Ascending aorta (tissue), 2 donors: ENCODE measurements at regions not wholly inside any gene's neighbourhood (a gene's known extent, or its start where the extent isn't known, plus 50 kb on each side); places are given as distances from the start of the nearest gene placed in this dataset.
"Not testable (repeated sequence)": the region's sequence is repeated elsewhere in the genome, so short reads cannot be mapped to it uniquely, and the experiment has no call there.

ENCODE experiments used
- DNase-seq, 2 donors: peaks; one replicate each; pipeline ENCODE4 v3.0.0-alpha.2; 2019; ENCODE audit warnings: low spot score in 2 of 2
- H3K27ac ChIP-seq, 2 donors: fragments of 200-600 bp; sonication (generic); one replicate each; pipeline ENCODE4 v1.5.1; 2016 to 2017; ENCODE audit warnings: mild to moderate bottlenecking in 1 of 2
- H3K27me3 ChIP-seq: fragments of 200-600 bp; sonication (generic); one replicate; pipeline ENCODE4 v1.5.1; 2017
- H3K36me3 ChIP-seq, 2 donors: fragments of 200-600 bp; sonication (generic); one replicate each; pipeline ENCODE4 v1.5.1; 2016
- H3K4me1 ChIP-seq, 2 donors: fragments of 200-600 bp; sonication (generic); one replicate each; pipeline ENCODE4 v1.5.1; 2016 to 2017; ENCODE audit warnings: mild to moderate bottlenecking in 1 of 2
- H3K4me3 ChIP-seq, 2 donors: fragments of 200-600 bp; sonication (generic); one replicate each; pipeline ENCODE4 v1.5.1; 2016 to 2017; ENCODE audit warnings: mild to moderate bottlenecking in 1 of 2
- H3K9me3 ChIP-seq, 2 donors: fragments of 200-600 bp; sonication (generic); one replicate each; pipeline ENCODE4 v1.5.1; 2016
- CTCF ChIP-seq, 3 experiments: fragments of 200-600 bp in 2 of 3; fragments of 450-650 bp in 1 of 3; sonication (generic) in 2 of 3; IDR thresholded peaks; one replicate each; pipeline ENCODE4 v1.5.1; 2016 to 2019; ENCODE audit warnings: antibody characterized with exemption in 3 of 3, mild to moderate bottlenecking in 1 of 3, moderate library complexity in 1 of 3
- intact Hi-C: fragments of 100-400 bp; cut with DNase I; formaldehyde crosslinking; loops from one replicate; pipeline ENCODE4 v1.15.1; 2023

- Histone ChIP-seq H3K36me3 (no peaks in the 10 kb centered on the region), H3K4me1 (peaks cover 0 to 8% of the 10 kb centered on the region in 2 donors), H3K27ac (no peak overlapping the region), H3K27me3 (no peaks in the 10 kb centered on the region), H3K9me3 (no peaks in the 10 kb centered on the region), H3K4me3 (no peak overlapping the region)
- no peak for TF ChIP-seq CTCF (IDR thresholded peaks at IDR 0.05)
- DNase-seq, result no peak
- intact Hi-C loops, result no loop called here
Measured at GRCh38 chr2:179331061-179331460, 66.4 kb upstream of the SESTD1 start.

- Histone ChIP-seq H3K4me3 (no peak overlapping the region), H3K27me3 (no peaks in the 10 kb centered on the region), H3K27ac (no peak overlapping the region), H3K4me1 (no peaks in the 10 kb centered on the region), H3K36me3 (no peaks in the 10 kb centered on the region), H3K9me3 (no peaks in the 10 kb centered on the region)
- no peak for TF ChIP-seq CTCF (IDR thresholded peaks at IDR 0.05)
- intact Hi-C loops, result no loop called here
- no peak for DNase-seq
Measured at GRCh38 chr2:179322289-179322688, 57.7 kb upstream of the SESTD1 start.

- H3K9me3 ChIP-seq, H3K4me1 ChIP-seq, intact Hi-C loops, DNase-seq, H3K4me3 ChIP-seq, H3K36me3 ChIP-seq, H3K27me3 ChIP-seq, H3K27ac ChIP-seq: not testable (repeated sequence)
Measured at GRCh38 chr2:179321034-179321433, 56.4 kb upstream of the SESTD1 start.

GRCh38 chr2:179314729-179315128, 50.1 kb upstream of the SESTD1 start:
- H3K27ac ChIP-seq, DNase-seq, intact Hi-C loops: not testable (repeated sequence)

More at GRCh38 chr2:179314729-179315128, 50.1 kb upstream of the SESTD1 start:
- H3K36me3 ChIP-seq, H3K9me3 ChIP-seq, H3K4me1 ChIP-seq, H3K27me3 ChIP-seq, H3K4me3 ChIP-seq: not testable (repeated sequence)
